Endothelial cell of umbilical vein (primary cell): ENCODE measurements at regions not wholly inside any gene's neighbourhood (a gene's known extent, or its start where the extent isn't known, plus 50 kb on each side); places are given as distances from the start of the nearest gene placed in this dataset.

Source experiments
- BruUV-seq: library from RNA; stranded (reverse); fragments of 400-500 nt; replicated peaks from 2 replicates; lab custom pipeline; 2021; lab: Mats Ljungman, UMichigan
- CTCF ChIA-PET: fragments of 300-600, 350-600 bp; sonication (Branson Sonifier 250); formaldehyde crosslinking; loops from one replicate; lab custom pipeline; 2021; ENCODE audit warnings: antibody characterized with exemption, inconsistent platforms; lab: Charles Lee
- POLR2A ChIA-PET: fragments of 300-600, 350-600 bp; sonication (Branson Sonifier 250); formaldehyde crosslinking; loops from one replicate; lab custom pipeline; 2021; ENCODE audit warnings: antibody characterized with exemption, inconsistent platforms; lab: Charles Lee
- DNase-seq: peaks from one replicate; pipeline ENCODE4 v3.0.0-alpha.2; 2011; ENCODE audit warnings: low read depth, low spot score
- FAIRE-seq: peaks from 2 replicates; lab custom pipeline; 2011; peaks lifted over from hg19 to GRCh38; lab: Jason Lieb, UNC
- H2AFZ ChIP-seq: 2 replicates; pipeline ENCODE4 v1.6.0; 2012; ENCODE audit warnings: low read depth, low read length, control low read depth, inconsistent platforms
- H3K27ac ChIP-seq: 2 replicates; pipeline ENCODE4 v1.5.1; 2011; ENCODE audit warnings: low read depth, mild to moderate bottlenecking, control low read depth, low read length, moderate library complexity; ENCODE audit not compliant: insufficient read depth
- H3K27me3 ChIP-seq, 2 experiments: 2 replicates each; pipeline versions ENCODE4 v1.6.0 to v1.6.1; 2011; ENCODE audit warnings: low read length in 2 of 2, mixed read lengths in 1 of 2; ENCODE audit not compliant: control insufficient read depth in 2 of 2, insufficient read depth in 2 of 2
- H3K36me3 ChIP-seq, 2 experiments: 2 replicates in 1 of 2; 3 replicates in 1 of 2; pipeline ENCODE4 v1.5.1; 2011; ENCODE audit warnings: low read length in 2 of 2, mild to moderate bottlenecking in 1 of 2, moderate library complexity in 1 of 2; ENCODE audit not compliant: control insufficient read depth in 2 of 2, insufficient read depth in 2 of 2; ENCODE audit errors: extremely low read depth in 1 of 2
- H3K4me1 ChIP-seq: 3 replicates; pipeline ENCODE4 v1.5.1; 2011; ENCODE audit warnings: mild to moderate bottlenecking, low read length; ENCODE audit not compliant: control insufficient read depth, insufficient read depth; ENCODE audit errors: extremely low read depth
- H3K4me2 ChIP-seq: 2 replicates; pipeline ENCODE4 v1.6.1; 2011; ENCODE audit warnings: low read length, control low read depth, mixed read lengths; ENCODE audit not compliant: insufficient read depth
- H3K4me3 ChIP-seq, 3 experiments: fragments of 200-600 bp in 1 of 3; sonication (generic), shearing (Covaris generic) in 1 of 3; replicated peaks in 1 of 3; 2 replicates each; pipeline ENCODE4 v1.5.1; 2011 to 2016; ENCODE audit warnings: control low read depth in 3 of 3, low read length in 3 of 3, mild to moderate bottlenecking in 2 of 3, inconsistent platforms in 1 of 3, low read depth in 1 of 3, moderate library complexity in 1 of 3; ENCODE audit not compliant: insufficient read depth in 1 of 3
- H3K79me2 ChIP-seq: 2 replicates; pipeline ENCODE4 v1.6.0; 2012; ENCODE audit warnings: low read length, inconsistent platforms; ENCODE audit not compliant: control insufficient read depth, insufficient read depth
- H3K9ac ChIP-seq: replicated peaks from 2 replicates; pipeline ENCODE3; 2011; ENCODE audit warnings: low read length, control low read depth; ENCODE audit not compliant: insufficient read depth; ENCODE audit errors: extremely low read depth
- H3K9me1 ChIP-seq: replicated peaks from 3 replicates; pipeline ENCODE4 v1.6.0; 2011; ENCODE audit warnings: mild to moderate bottlenecking, low read length; ENCODE audit not compliant: control insufficient read depth, insufficient read depth; ENCODE audit errors: extremely low read depth
- H3K9me3 ChIP-seq: replicated peaks from 2 replicates; pipeline ENCODE4 v1.5.1; 2012; ENCODE audit warnings: low read length, inconsistent platforms; ENCODE audit not compliant: control insufficient read depth, insufficient read depth
- H4K20me1 ChIP-seq: replicated peaks from 2 replicates; pipeline ENCODE3; 2011; ENCODE audit warnings: mild to moderate bottlenecking, low read length; ENCODE audit not compliant: control insufficient read depth, insufficient read depth; ENCODE audit errors: extremely low read depth
- EZH2 ChIP-seq: IDR thresholded peaks from 2 replicates; pipeline ENCODE4 v1.6.1; 2012; ENCODE audit warnings: borderline replicate concordance, low read depth, mild to moderate bottlenecking, moderate library complexity, low read length, inconsistent platforms; ENCODE audit not compliant: severe bottlenecking
- FOS ChIP-seq: IDR thresholded peaks from 2 replicates; pipeline ENCODE4 v1.6.1; 2011; ENCODE audit warnings: mild to moderate bottlenecking, low read length, moderate library complexity, borderline replicate concordance; ENCODE audit not compliant: insufficient read depth
- GATA2 ChIP-seq: IDR thresholded peaks from 2 replicates; pipeline ENCODE4 v1.7.0; 2011; ENCODE audit warnings: low read depth, mild to moderate bottlenecking, moderate library complexity, mixed read lengths, low read length; ENCODE audit not compliant: insufficient read length, insufficient read depth
- JUN ChIP-seq: IDR thresholded peaks from 2 replicates; pipeline ENCODE4 v1.6.1; 2011; ENCODE audit warnings: borderline replicate concordance, low read depth; ENCODE audit not compliant: insufficient read length, insufficient read depth
- MYC ChIP-seq: IDR thresholded peaks from one replicate; pipeline ENCODE4 v1.6.1; 2011; ENCODE audit warnings: mild to moderate bottlenecking, low read depth, low read length
- POLR2A ChIP-seq: IDR thresholded peaks from 2 replicates; pipeline ENCODE4 v1.6.1; 2012; ENCODE audit warnings: low read depth, mild to moderate bottlenecking, control low read depth, low read length
- POLR2AphosphoS5 ChIP-seq: IDR thresholded peaks from 2 replicates; pipeline ENCODE4 v1.6.1; 2012; ENCODE audit warnings: low read depth, mild to moderate bottlenecking, control low read depth, low read length, moderate library complexity; ENCODE audit not compliant: insufficient read depth
- dilution Hi-C: fragments of 300-500 bp; cut with MboI; formaldehyde crosslinking; loops from one replicate; pipeline ENCODE4 v1.15.0; 2019; ENCODE audit warnings: low sequenced_read_pairs; ENCODE audit not compliant: extremely low pct_ligation_motif_present
- intact Hi-C: fragments of 100-400 bp; cut with micrococcal nuclease; formaldehyde crosslinking; loops from one replicate; pipeline ENCODE4 v1.10.0; 2022
- TF ChIP-seq, protein P1 (sequence below), 2 donors: IDR thresholded peaks; 1 replicate in 1 of 2; 2 replicates in 1 of 2; pipeline ENCODE4 v1.5.1; 2011; ENCODE audit warnings: low read length in 2 of 2, mild to moderate bottlenecking in 2 of 2, moderate library complexity in 2 of 2, control low read depth in 1 of 2, inconsistent platforms in 1 of 2, low read depth in 1 of 2; ENCODE audit not compliant: insufficient read depth in 1 of 2; ENCODE audit errors: extremely low read depth in 1 of 2
- TF ChIP-seq, protein P2 (sequence below): IDR thresholded peaks from 2 replicates; pipeline ENCODE4 v1.6.1; 2011; ENCODE audit not compliant: insufficient read depth, insufficient read length

DNA sequence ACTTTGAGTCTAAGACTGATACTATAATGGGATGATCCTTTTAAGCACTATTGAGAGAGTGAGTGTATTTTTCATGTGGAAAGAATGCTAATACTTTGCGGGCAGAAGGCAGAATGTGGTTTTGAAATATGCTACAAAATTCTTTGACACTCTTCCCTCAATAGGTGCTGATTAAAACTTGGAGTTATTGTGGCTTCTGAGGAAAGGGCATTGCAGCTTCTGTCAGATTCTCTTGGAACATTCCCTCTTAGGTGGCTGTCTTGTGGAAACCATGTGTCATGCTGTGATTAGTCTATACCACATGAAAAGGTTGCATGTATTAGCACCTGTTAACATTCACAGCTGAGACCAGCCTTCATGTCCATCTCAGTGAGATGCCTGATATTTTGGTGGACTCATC lies 547.0 kb downstream of the STIM2 start:
- Histone ChIP-seq H3K9ac (no peak overlapping the region), H3K4me1 (no peaks in the 10 kb centered on the region), H3K9me1 (no peaks in the 10 kb centered on the region), H3K4me2 (no peak overlapping the region), H3K27me3 (no peaks in the 10 kb centered on the region), H3K27ac (no peak overlapping the region), H2AFZ (no peak overlapping the region), H3K4me3 (no peak overlapping the region), H3K79me2 (no peaks in the 10 kb centered on the region), H3K9me3 (no peaks in the 10 kb centered on the region), H3K36me3 (no peaks in the 10 kb centered on the region), H4K20me1 (no peaks in the 10 kb centered on the region)
- ChIA-PET POLR2A (no interaction called here), CTCF (no interaction called here)
- dilution Hi-C loops (no loop called here), intact Hi-C loops (no loop called here)
- TF ChIP-seq POLR2AphosphoS5 = no peak
- TF ChIP-seq, protein P1, sequence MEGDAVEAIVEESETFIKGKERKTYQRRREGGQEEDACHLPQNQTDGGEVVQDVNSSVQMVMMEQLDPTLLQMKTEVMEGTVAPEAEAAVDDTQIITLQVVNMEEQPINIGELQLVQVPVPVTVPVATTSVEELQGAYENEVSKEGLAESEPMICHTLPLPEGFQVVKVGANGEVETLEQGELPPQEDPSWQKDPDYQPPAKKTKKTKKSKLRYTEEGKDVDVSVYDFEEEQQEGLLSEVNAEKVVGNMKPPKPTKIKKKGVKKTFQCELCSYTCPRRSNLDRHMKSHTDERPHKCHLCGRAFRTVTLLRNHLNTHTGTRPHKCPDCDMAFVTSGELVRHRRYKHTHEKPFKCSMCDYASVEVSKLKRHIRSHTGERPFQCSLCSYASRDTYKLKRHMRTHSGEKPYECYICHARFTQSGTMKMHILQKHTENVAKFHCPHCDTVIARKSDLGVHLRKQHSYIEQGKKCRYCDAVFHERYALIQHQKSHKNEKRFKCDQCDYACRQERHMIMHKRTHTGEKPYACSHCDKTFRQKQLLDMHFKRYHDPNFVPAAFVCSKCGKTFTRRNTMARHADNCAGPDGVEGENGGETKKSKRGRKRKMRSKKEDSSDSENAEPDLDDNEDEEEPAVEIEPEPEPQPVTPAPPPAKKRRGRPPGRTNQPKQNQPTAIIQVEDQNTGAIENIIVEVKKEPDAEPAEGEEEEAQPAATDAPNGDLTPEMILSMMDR (IDR thresholded peaks at IDR 0.05; ENCODE audit: extremely low read depth in 1 of 2, insufficient read depth in 1 of 2, low read depth in 1 of 2, low read length in 2 of 2) = no peak
- TF ChIP-seq EZH2 = no peak
- TF ChIP-seq, protein P2, sequence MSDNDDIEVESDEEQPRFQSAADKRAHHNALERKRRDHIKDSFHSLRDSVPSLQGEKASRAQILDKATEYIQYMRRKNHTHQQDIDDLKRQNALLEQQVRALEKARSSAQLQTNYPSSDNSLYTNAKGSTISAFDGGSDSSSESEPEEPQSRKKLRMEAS = no peak
- TF ChIP-seq POLR2A = no peak
- no peak for TF ChIP-seq JUN
- TF ChIP-seq MYC = no peak
- no peak for TF ChIP-seq FOS
- no peak for TF ChIP-seq GATA2
- no TSS peak for BruUV-seq
- FAIRE-seq (no peak), DNase-seq (no peak)
